ENCODE measurements at regions not wholly inside any gene's neighbourhood (a gene's known extent, or its start where the extent isn't known, plus 50 kb on each side); places are given as distances from the start of the nearest gene placed in this dataset.
A peak's percentile ranks its signal among the peaks of the same experiment; 100 is the strongest.

DNA sequence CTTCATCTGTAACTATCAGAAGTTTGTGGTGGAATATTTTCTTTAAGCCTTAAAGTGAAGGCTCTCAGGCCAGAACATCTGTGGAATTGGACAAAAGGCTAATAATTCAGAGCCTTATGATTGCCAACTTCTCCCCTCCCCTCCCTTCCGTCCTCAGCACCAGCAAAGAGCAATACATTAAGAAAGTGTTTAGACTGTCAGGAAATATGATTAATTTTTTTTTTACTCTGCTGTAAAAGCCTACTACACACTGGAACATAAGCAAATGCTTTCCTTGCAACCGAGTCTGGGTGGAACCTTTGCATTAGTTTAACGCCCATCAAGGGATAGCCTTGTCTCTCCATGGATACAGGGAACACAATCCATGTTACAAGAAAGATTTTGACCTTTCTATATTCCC, 110.3 kb upstream of the TARS1 start:
- DNase-seq = no peak

DNA sequence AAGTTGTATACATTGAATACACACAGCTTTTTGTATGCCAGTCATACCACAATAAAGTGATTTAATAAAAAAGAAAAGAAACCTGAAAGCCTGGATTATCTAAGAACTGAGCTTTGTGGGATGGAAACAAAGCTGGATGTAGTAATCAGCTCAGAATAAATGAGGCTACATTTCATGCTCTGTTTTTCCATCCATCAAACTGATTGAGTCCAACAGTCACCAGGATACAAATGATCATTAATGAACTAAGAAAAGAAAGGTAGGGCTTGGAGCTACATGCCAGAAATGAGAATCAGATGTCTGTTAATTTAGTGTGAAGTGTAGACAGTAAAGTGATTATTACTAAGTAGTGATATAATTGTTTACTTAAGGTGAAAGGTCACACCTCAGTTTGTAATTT, 109.8 kb upstream of the TARS1 start:
- no peak for DNase-seq

DNA sequence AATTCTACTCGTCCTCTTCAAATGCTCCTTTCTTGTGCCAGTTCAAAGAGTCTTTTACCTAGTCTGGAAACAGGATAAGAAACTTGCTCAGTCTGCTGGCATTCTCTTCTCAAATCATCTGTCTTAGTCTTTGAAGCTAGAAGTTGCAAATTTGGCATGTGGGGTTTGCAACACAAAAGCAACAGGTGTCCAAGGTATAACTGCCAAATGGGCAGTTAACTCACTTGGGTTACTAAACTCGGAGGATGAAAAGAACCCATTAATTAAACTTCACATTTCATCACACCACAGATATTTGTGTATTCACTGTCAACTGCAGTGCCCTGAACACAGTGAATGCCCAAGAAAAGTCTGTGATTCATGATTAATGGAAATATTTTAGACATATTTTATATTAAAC, 108.0 kb upstream of the TARS1 start:
- DNase-seq = no peak

DNA sequence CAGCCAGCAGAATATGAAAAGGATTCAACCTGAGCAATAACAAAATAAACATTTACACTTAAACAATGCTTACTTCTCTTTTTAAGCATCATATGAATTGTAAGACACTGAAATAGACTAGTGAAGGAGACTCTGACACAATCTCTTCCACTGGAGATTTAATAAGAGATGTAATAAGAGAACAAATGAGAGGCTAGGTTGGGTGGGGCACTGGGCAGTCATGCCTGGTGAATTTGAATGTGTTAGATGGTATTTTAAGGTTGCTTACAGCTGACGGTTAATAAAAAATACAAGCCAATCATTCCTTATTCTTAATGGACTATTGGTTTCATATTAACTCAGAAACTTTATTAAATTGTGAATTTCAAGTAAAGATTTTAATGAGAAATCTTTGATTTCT, 105.9 kb upstream of the TARS1 start:
- DNase-seq = no peak

DNA sequence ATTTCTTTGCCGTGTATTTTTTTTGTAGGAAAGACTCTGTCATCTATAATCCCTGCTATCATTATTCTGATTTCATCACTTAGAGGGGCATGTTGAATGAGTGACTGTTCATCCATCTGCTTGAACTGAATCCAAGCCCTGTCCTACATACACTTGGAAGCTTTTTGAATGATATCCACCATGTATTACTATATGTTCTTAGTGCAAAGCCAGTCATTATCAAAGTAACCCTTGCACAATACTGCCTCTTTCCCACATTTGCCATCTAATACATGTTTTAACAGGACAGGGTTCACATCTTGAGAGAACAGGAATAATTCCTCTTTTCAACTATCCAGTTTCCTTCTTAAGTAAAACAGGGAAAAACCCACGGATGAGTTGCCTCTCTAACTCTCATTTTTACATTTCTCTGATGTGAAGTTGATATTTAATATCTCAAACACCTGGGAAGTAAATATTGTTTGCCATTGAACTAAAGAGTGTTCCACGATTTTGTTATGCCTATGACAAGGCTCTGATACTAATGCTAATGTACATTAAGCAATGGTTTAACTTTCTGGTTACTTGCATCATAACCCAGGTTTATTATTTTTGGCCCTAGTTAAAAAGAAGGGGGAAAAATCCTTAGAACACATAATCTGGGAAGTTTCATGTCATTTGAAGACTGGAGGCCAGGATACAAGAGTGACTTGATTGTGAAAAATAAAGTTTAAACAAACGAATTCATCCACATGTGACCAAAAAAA, 103.7 kb upstream of the TARS1 start:
- no peak for DNase-seq

DNA sequence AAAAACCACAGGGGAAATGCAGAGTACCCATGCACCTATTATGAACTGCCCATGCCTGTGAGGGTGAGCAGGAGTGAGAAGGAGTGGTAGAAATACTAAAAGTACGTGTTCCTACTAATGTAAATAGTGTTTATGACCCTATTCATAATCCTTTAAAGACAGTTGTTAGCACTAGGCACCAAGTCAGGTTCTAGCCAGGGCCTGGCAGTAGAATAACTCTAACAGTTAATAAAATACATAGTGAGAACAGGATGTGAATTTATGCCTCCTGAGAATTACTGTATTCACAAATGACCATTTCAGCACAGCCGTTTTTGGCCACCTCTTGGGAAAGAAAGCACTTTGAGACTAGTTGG, 103.2 kb upstream of the TARS1 start:
- no peak for DNase-seq

DNA sequence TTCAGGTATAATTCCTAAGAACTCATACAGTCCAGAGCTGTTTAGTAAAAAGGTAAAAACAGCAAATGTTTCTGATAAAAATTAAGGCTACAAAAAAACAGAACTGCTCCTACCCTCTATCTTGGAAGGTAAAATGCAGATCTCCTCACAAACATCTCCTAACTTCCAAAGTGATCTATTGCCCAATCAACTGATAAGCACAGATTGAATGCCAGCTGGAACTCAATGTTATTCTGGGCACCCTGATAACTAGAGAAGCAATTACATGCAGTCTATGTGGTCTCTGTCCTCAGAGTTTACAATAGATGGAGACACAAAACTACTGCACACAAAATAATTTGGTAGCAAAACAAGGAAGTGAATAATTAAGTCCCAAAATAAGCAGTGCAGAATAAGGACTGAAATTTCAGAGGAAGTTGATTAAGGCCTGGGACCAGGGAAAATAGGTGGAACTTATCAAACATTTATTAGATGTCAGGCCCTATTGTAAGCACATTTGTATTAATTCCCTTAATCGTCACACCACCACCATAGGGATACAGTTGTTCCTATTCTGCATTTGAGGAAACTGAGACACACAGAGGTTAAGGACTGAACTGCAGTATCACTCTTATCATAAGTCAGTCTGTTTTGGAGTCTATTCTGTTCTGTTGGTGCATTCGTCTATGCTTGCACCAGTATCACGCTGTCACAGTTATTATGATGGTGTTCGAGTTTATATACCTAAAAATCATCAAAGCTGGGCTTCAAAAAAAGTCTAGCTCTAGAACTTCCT, 102.2 kb upstream of the TARS1 start:
- no peak for DNase-seq

DNA sequence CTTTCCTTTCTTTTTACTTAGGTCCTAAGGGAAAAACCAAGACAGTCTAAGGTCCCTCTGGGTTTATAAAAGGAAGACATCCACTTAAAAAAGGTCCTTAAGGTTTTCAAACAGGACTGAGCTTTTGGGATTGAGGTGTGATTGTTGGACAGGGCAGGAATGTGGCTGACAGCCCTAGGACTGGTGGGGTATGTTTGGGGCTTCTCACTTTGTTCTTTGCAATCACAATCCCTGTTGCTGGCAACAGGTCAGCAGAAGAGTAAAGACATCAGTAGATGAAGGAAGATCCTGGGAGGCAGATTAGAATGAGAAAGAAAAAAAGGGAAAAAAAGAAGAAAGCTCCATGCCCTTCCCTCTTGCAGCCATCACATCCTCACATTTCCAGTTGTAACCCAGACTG, 101.4 kb upstream of the TARS1 start:
- DNase-seq = no peak

DNA sequence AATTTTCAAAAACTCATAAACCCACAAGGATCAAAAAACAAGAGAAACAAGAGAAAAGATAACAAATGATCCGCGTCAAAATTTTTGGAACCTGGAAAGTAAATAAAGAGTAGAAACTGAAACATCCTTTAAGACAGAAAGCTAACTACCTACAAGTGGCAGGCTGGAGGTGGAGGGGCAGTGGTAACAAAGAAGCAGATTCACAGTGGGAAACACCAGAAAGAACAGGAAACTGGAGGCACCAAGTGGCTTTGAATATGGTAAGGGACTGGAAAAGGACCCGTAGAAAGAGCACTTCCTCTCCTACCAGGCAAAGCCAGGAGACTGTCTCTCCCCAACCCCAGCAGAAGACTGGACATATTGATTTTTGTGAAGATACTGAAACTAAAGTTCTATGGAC, 100.6 kb upstream of the TARS1 start:
- no peak for DNase-seq

DNA sequence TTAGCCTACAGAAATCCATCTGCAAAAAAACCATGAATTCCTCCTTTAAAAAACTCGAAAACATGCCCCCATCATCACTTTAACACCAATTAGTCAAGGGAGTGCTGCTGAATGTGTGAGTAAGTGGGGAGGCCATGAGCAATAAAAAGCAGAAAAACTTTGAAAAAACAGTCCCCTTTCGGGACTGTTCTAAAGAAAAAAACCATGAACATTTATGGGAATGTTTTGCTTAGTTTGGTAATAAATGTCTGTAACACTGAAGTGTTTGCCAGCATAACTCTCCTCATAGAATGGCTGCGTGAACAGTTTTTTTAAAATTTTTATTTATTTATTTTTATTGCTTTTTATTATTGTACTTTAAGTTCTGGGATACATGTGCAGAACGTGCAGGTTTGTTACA, 99.4 kb upstream of the TARS1 start:
- no peak for DNase-seq

DNA sequence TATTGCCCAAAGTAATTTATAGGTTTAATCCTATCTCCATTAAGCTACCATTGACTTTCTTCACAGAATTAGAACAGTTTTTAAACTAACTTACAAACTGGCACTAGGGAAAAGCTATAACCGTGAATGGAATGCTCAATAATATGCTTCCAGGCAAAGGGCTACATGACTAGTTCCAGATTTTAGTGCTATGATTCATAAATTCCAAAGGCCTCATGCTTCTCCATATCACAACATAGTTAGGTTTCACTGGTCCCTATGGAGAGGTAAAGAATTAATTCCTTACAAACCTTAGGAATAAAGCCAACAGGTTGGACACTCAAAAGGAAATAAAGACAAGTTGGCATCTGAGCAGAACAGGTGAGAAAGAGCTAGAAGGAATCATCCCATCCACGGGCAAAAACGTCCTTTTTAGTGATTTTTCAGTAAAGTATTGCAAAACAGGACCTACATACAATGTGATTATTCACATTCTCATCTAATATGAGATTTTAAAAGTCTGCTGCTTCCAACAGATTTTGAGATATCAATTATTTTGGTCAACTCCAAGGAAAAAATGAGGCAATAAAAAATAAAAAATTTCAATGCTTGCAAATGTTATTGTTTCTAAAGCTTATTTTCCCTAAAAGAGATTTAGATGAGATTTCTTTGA, 97.0 kb upstream of the TARS1 start:
- DNase-seq = peak; percentile 77

DNA sequence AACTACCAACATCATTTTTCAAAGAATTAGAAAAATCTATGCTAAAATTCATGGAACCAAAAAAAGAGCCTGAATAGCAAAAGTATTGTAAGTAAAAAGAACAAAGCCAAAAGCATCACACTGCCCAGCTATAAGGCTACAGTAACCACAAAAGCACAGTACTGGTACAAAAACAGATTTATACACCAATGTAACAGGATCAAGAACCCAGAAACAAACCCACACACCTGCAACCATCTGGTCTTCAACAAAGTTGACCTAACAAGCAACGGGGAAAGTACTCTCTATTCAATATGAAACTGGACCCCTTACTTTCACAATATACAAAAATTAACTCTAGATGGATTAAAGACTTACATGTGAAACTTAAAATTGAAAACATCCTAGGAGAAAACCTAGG, 94.2 kb upstream of the TARS1 start:
- no peak for DNase-seq

DNA sequence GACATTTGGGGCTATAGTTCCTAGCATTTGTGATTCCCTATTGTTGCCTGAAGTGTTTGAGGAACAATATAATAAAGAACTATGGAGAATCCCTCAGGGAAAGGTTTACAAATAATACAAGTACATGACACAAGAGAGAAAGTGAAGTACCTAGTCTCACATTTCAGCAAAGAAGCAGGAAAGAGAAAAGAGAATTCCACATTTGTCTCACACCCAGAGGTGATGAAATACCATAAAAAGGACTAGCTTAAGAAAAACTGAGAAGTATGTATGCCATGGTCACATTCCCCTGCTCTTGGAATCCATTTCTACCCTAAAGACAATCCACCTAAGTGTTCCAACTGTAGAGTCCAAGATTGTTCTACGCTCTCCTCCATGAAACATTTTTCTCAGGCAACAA, 79.0 kb upstream of the TARS1 start:
- DNase-seq = no peak

DNA sequence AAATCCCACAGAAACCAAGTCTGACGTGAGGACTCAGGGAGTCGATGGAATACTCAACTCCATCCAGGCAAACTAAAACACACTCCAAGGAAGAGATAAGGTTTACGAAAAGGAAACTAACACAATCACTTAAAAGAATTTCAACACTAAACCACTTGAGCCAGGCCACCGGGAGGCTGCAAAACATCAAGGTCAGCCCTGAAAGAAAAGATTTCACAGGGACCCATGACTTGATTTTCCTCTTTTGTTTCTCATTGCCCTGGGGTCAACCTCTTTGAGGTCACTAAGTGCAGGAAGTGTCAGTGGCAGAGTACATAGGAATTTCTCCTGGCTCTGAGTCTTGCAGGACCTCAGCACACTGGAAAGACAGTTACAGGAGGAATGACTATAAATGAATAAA, 77.8 kb upstream of the TARS1 start:
- DNase-seq = no peak

DNA sequence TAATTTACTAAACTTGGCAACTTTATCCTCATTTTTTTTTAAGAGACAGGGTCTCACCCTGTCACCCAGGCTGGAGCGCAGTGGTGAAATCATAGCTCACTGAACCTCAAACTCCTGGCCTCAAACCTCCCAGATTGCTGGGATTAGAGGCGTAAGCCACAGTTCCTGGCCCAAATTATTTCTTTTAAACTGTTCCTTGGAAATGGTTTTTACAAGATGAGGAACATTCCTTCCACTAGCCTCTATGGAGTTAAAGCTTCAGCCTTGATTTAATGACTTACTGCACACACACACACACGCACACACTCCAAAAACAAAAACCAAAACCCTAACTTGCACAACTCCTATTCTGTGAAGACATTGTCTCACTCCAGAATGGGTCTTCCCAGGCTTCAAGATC, 77.2 kb upstream of the TARS1 start:
- no peak for DNase-seq

DNA sequence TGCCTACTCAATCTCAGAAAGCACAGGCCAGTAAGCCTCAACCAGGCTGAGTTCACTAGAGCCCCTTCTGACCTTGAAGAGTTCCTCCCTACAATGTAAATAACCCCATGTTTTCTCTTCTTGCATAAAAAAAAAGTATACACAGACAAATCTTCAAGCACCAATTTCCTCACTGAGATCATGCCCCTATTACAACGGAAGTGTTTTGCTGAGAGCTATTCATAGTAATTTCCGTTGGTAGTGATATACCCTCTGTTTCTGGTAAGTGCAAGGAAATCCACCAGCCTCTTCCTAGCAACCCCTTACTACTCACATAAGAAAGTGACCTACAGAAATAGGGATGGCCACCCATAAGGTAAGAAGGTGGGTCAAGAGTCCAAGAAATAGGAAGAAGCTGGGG, 76.4 kb upstream of the TARS1 start:
- DNase-seq = no peak

DNA sequence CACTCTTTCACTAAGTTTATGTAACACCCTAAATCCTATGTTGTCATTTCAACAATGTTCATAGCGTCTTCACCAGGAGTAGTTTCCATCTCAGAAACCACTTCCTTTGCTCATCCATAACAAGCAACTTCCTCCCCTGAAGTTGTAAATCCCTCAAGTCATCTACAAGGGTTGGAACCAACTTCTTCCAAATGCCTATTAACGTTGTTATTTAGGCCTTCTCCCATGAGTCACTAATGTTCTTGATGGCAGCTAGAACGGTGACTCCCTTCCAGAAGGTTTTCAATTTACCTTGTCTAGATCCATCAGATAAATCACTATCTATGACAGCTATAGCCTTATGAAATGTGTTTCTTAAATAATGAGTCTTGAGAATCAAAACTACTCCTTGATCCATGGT, 73.3 kb upstream of the TARS1 start:
- DNase-seq = no peak

DNA sequence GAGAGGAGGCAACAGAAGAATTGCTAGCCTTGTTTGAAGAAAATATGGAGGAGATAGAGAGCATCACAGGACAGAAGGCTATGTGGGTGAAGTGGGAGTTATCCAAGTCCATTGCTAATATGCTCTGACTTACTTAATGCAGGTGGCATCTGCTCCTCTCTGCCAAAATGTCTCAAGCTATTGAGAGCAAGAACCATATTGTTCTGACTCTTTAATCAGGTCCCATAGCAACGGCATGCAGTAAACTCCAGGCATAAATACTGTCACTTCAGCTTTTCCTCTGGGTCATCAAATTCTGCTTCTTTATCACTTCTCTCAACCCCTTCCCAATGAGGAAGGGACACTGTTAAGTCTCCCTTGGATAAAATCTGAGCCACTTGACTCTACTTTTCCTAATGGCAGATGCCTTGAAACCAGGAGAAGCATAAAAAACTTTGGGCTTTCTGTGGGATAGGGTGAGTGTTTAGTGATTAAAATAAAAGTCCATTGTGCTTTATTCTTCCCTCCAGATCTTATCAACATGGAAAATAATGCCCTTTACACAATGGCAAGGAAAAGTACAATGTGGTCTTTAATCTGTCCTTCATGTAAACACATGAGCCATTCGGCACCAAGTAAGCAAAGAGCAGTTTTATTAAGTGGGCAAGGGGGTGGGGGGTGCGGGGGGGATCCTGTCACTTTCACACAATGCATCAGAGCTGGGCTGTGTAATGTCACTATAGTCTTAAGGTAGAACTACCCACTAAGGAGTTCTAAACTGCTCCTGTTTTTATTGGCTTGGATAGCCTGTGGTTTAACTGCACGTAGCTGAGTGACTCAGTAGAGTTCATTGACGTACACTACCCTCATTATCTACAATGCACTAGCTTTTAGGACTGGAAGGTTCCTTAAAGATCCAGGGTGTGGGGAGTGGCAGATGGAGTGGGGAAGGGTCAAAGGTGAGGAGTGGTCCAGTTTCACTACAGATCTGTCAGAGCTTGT, 71.0 kb upstream of the TARS1 start:
- peak; percentile 65 for DNase-seq

DNA sequence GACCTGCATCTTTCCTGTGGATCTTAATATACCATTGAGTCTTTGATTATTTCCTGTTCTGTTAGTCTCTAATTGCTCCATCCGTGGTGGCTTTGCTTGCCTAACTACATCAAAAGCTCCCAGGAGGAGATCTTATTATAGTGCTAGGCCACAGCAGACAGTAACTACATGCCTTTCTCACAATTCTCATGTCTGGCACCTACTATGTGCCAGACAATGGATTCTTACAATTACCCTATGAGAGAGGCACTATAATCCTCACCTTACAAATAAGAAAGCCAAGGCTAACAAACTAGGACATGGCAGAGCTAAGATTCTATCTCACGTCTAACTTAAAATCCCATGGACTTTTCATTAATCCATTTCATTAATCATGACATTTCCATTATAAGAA, 70.3 kb upstream of the TARS1 start:
- no peak for DNase-seq

DNA sequence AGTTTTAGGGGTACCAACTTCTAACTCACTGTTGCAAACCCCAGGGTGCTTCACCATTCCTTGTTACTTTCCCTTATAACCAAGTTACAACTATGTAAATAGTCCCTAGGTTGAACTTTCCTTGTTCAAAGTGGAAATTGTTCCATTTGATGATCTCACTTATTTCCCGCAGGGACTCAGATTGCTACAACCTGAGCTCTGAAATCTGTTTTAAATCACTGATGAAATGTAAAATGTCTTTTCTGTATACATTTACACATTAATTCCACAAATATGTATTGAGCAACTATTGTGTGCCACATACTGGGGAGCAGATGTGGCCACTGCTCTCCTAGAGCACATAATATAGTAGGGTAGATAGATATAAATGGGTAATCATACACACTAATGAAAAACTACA, 69.1 kb upstream of the TARS1 start:
- no peak for DNase-seq

DNA sequence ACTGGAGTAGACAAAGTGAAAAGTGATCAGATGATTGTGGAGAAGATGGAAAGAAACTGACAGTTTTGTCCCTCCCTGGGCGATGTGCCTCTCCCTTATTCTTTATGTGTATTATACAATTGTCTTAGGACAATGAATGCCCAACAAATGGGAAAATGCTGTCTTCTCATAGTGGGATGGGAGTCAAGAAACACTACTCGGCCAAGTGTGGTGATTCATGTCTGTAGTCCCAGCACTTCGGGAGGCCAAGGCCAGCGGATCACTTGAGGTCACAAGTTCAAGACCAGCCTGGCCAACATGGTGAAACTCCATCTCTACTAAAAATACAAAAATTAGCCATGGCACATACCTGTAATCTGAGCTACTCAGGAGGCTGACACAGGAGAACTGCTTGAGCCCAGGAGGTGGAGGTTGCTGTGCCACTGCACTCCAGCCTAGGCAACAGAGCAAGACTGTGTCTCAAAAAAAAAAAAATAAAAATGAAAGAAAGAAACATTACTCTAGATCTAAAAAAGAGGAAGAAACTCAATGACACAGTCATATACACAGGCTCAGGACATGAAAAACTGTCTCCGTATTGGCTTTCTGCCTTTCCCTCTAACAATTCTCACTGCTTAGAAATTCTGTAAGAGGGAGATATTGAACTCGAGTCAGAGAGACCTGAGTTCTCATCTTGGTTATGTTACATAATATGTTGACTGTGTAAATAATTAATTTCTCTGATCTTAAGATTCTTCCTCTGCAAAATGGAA, 67.9 kb upstream of the TARS1 start:
- DNase-seq = no peak

DNA sequence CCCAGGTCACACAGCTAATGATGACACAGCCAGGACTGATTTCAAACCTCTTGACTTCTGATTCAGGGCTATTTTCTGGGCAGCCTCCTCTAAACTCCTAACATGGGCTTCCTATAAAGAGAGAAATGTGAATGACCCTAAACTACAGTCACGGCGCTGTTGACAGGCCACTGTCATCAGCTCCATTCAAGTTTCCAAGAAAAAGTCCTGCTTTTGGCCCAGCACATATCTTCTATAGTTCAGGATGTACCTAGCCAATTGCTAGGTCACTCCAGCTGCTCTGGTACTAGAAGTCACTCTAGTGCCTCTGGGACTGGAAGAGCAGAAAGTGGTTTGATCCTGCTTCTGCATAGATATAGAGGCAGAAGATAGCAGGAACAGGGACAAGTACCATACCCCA, 64.9 kb upstream of the TARS1 start:
- DNase-seq = no peak
